ENCODE measurements at regions not wholly inside any gene's neighbourhood (a gene's known extent, or its start where the extent isn't known, plus 50 kb on each side); places are given as distances from the start of the nearest gene placed in this dataset.
"Not testable (repeated sequence)": the region's sequence is repeated elsewhere in the genome, so short reads cannot be mapped to it uniquely, and the experiment has no call there.

- not testable (repeated sequence) for DNase-seq (ENCODE audit: low read depth)
Observed at GRCh38 chr16:88268186-88268970, 114.4 kb upstream of the ZNF469 start.

- DNase-seq (ENCODE audit: low read depth): not testable (repeated sequence)
Observed at GRCh38 chr16:88270171-88270790, 112.5 kb upstream of the ZNF469 start.

GRCh38 chr16:88271296-88271695 lies 111.5 kb upstream of the ZNF469 start:
- DNase-seq (ENCODE audit: low read depth): not testable (repeated sequence)

GRCh38 chr16:88271776-88272175 lies 111.0 kb upstream of the ZNF469 start:
- not testable (repeated sequence) for DNase-seq (ENCODE audit: low read depth)

GRCh38 chr16:88272437-88272836 lies 110.3 kb upstream of the ZNF469 start:
- not testable (repeated sequence) for DNase-seq (ENCODE audit: low read depth)

- DNase-seq (ENCODE audit: low read depth): not testable (repeated sequence)
Observed at GRCh38 chr16:88274126-88274750, 108.5 kb upstream of the ZNF469 start.

- DNase-seq (ENCODE audit: low read depth): no peak
Observed at GRCh38 chr16:88274847-88275246, 107.9 kb upstream of the ZNF469 start.

GRCh38 chr16:88275336-88276122 lies 107.2 kb upstream of the ZNF469 start:
- not testable (repeated sequence) for DNase-seq (ENCODE audit: low read depth)

GRCh38 chr16:88276123-88276588 lies 106.6 kb upstream of the ZNF469 start:
- not testable (repeated sequence) for DNase-seq (ENCODE audit: low read depth)

- DNase-seq (ENCODE audit: low read depth): no peak
Observed at GRCh38 chr16:88276591-88276990, 106.2 kb upstream of the ZNF469 start.

GRCh38 chr16:88279998-88280397 lies 102.8 kb upstream of the ZNF469 start:
- no peak for DNase-seq (ENCODE audit: low read depth)

- DNase-seq (ENCODE audit: low read depth): no peak
Observed at GRCh38 chr16:88281858-88282563, 100.7 kb upstream of the ZNF469 start.

- DNase-seq (ENCODE audit: low read depth): no peak
Observed at GRCh38 chr16:88282564-88283395, 100.0 kb upstream of the ZNF469 start.

- no peak for DNase-seq (ENCODE audit: low read depth)
Observed at GRCh38 chr16:88283596-88283995, 99.2 kb upstream of the ZNF469 start.

GRCh38 chr16:88284101-88284500 lies 98.7 kb upstream of the ZNF469 start:
- DNase-seq (ENCODE audit: low read depth): no peak

GRCh38 chr16:88284626-88285513 lies 97.9 kb upstream of the ZNF469 start:
- DNase-seq (ENCODE audit: low read depth): no peak

GRCh38 chr16:88285514-88285822 lies 97.3 kb upstream of the ZNF469 start:
- no peak for DNase-seq (ENCODE audit: low read depth)

- no peak for DNase-seq (ENCODE audit: low read depth)
Observed at GRCh38 chr16:88286301-88286923, 96.3 kb upstream of the ZNF469 start.

- no peak for DNase-seq (ENCODE audit: low read depth)
Observed at GRCh38 chr16:88287219-88287618, 95.5 kb upstream of the ZNF469 start.

All from T-helper 22 cell (primary cell).